Stimulated activated CD4-positive, alpha-beta T cell treated with anti-CD3 and anti-CD28 coated beads, Interleukin-1b, Interleukin-23, amount 100 ng/mL, for 48 hours (primary cell): ENCODE measurements at regions not wholly inside any gene's neighbourhood (a gene's known extent, or its start where the extent isn't known, plus 50 kb on each side); places are given as distances from the start of the nearest gene placed in this dataset.

Source experiments
- DNase-seq: peaks from one replicate; pipeline ENCODE4 v3.0.0-alpha.2; 2020

GRCh38 chr10:4215963-4216575 is 431.1 kb upstream of the KLF6 start:
- no peak for DNase-seq

- DNase-seq: no peak
Measured at GRCh38 chr10:4215485-4215884, 430.5 kb upstream of the KLF6 start.

- DNase-seq: no peak
Measured at GRCh38 chr10:4214908-4215307, 429.9 kb upstream of the KLF6 start.

GRCh38 chr10:4213441-4213840 is 428.4 kb upstream of the KLF6 start:
- DNase-seq: no peak

GRCh38 chr10:4212111-4212630 is 427.2 kb upstream of the KLF6 start:
- DNase-seq: no peak

GRCh38 chr10:4208499-4208898 is 423.5 kb upstream of the KLF6 start:
- DNase-seq: no peak

- DNase-seq: no peak
Measured at GRCh38 chr10:4205113-4205512, 420.1 kb upstream of the KLF6 start.

- no peak for DNase-seq
Measured at GRCh38 chr10:4202938-4203337, 417.9 kb upstream of the KLF6 start.

- no peak for DNase-seq
Measured at GRCh38 chr10:4201866-4202825, 417.1 kb upstream of the KLF6 start.

GRCh38 chr10:4199196-4199595 is 414.2 kb upstream of the KLF6 start:
- DNase-seq: no peak

GRCh38 chr10:4198216-4198615 is 413.2 kb upstream of the KLF6 start:
- DNase-seq: no peak

- DNase-seq: no peak
Measured at GRCh38 chr10:4197676-4198075, 412.7 kb upstream of the KLF6 start.

- no peak for DNase-seq
Measured at GRCh38 chr10:4196771-4197390, 411.9 kb upstream of the KLF6 start.

- no peak for DNase-seq
Measured at GRCh38 chr10:4196183-4196582, 411.2 kb upstream of the KLF6 start.

GRCh38 chr10:4195213-4195612 is 410.2 kb upstream of the KLF6 start:
- DNase-seq: no peak

GRCh38 chr10:4194231-4194630 is 409.2 kb upstream of the KLF6 start:
- no peak for DNase-seq

- no peak for DNase-seq
Measured at GRCh38 chr10:4191894-4192293, 406.9 kb upstream of the KLF6 start.

- no peak for DNase-seq
Measured at GRCh38 chr10:4191354-4191753, 406.3 kb upstream of the KLF6 start.

GRCh38 chr10:4190876-4191275 is 405.9 kb upstream of the KLF6 start:
- DNase-seq: no peak

- DNase-seq: no peak
Measured at GRCh38 chr10:4189281-4189680, 404.3 kb upstream of the KLF6 start.

- no peak for DNase-seq
Measured at GRCh38 chr10:4188406-4188805, 403.4 kb upstream of the KLF6 start.

- no peak for DNase-seq
Measured at GRCh38 chr10:4186849-4187540, 402.0 kb upstream of the KLF6 start.

- no peak for DNase-seq
Measured at GRCh38 chr10:4183761-4184261, 398.8 kb upstream of the KLF6 start.
